Motor neuron (in vitro differentiated cells): ENCODE measurements at regions not wholly inside any gene's neighbourhood (a gene's known extent, or its start where the extent isn't known, plus 50 kb on each side); places are given as distances from the start of the nearest gene placed in this dataset.
"Not testable (repeated sequence)": the region's sequence is repeated elsewhere in the genome, so short reads cannot be mapped to it uniquely, and the experiment has no call there.

ENCODE experiments used
- ATAC-seq, 8 experiments: fragments of 200-7000 bp; cut with Tn5 transposase; replicated peaks in 6 of 8; 2 replicates each; pipeline ENCODE4 v1.8.0; 2021; ENCODE audit warnings: mild to moderate bottlenecking in 8 of 8, moderate library complexity in 8 of 8
- H3K27ac ChIP-seq, 2 donors: fragments of 250-450 bp; sonication (Bioruptor Pico); 2 replicates each; pipeline ENCODE4 v1.9.0; 2021; ENCODE audit warnings: antibody characterized with exemption in 2 of 2, mild to moderate bottlenecking in 2 of 2, moderate library complexity in 1 of 2
- H3K4me1 ChIP-seq, 2 donors: fragments of 250-450 bp; sonication (Bioruptor Pico); replicated peaks in 1 of 2; 2 replicates each; pipeline ENCODE4 v1.6.1; 2021; ENCODE audit warnings: antibody characterized with exemption in 2 of 2, mild to moderate bottlenecking in 2 of 2, moderate library complexity in 1 of 2
- H3K4me3 ChIP-seq, 5 donors: fragments of 250-450 bp; sonication (Bioruptor Pico); 2 replicates each; pipeline ENCODE4 v1.9.0; 2021; ENCODE audit warnings: antibody characterized with exemption in 5 of 5, mild to moderate bottlenecking in 5 of 5, moderate library complexity in 4 of 5
- WGBS, 10 experiments: fragments of 450-650 bp; shearing (Covaris generic); methylation state at CpG; one replicate each; pipeline ENCODE4 v1.0.0; 2022; 5-methylcytosine and 5-hydroxymethylcytosine counted together
- in situ Hi-C, 9 experiments: fragments of 400-800 bp; cut with MboI; loops; one replicate each; pipeline ENCODE4 v1.15.0; 2021; ENCODE audit warnings: low sequenced_read_pairs in 9 of 9, low pct_unique_long_range_greater_than_20kb in 2 of 9; ENCODE audit not compliant: unreplicated experiment in 9 of 9

- in situ Hi-C loops: no loop called here
- Histone ChIP-seq H3K27ac (no peak overlapping the region), H3K4me1 (peaks cover 0 to under 1% of the 10 kb centered on the region in 2 donors), H3K4me3 (no peak overlapping the region)
- ATAC-seq: peak in 2 of 8 experiments; percentile 41 to 50
- WGBS, 10 experiments: 35 to 93% (median 62%) methylated on average over 2 to 3 of the region's 3 CpGs; no CpG with 5 or more reads in 1 of the 10 experiments
Measured at GRCh38 chr6:112468359-112468758, 121.2 kb downstream of the RFPL4B start.

- Histone ChIP-seq H3K4me1 (peaks cover 0 to 10% of the 10 kb centered on the region in 2 donors), H3K27ac (no peak overlapping the region), H3K4me3 (no peak overlapping the region)
- in situ Hi-C loops: no loop called here
- no peak for ATAC-seq
- 17 to 100% (median 91%) methylated on average over 1 to 2 of the region's 2 CpGs for WGBS, 10 experiments
Measured at GRCh38 chr6:112469306-112469705, 122.2 kb downstream of the RFPL4B start.

- no peak overlapping the region for H3K27ac ChIP-seq
- no peak for ATAC-seq
- 50 to 100% (median 95%) methylated on average over 1 to 4 of the region's 4 CpGs; no CpG with 5 or more reads in 1 of the 10 experiments for WGBS, 10 experiments
- in situ Hi-C loops: no loop called here
- H3K4me1 ChIP-seq: peaks cover 4 to 16% of the 10 kb centered on the region in 2 donors
- no peak overlapping the region for H3K4me3 ChIP-seq
Measured at GRCh38 chr6:112470376-112470775, 123.2 kb downstream of the RFPL4B start.

- WGBS, 10 experiments: 78 to 100% (median 83%) methylated on average over 1 of the region's 1 CpG; no CpG with 5 or more reads in 4 of the 10 experiments
- in situ Hi-C loops: no loop called here
- Histone ChIP-seq H3K4me3 (no peak overlapping the region), H3K27ac (no peak overlapping the region), H3K4me1 (peaks cover 4 to 19% of the 10 kb centered on the region in 2 donors)
- ATAC-seq: no peak
Measured at GRCh38 chr6:112470950-112471349, 123.8 kb downstream of the RFPL4B start.

- ATAC-seq: no peak
- peaks cover 4 to 23% of the 10 kb centered on the region in 2 donors for H3K4me1 ChIP-seq
- in situ Hi-C loops: no loop called here
- no peak overlapping the region for H3K27ac ChIP-seq
- H3K4me3 ChIP-seq: no peak overlapping the region
Measured at GRCh38 chr6:112475083-112475482, 128.0 kb downstream of the RFPL4B start.

- Histone ChIP-seq H3K4me3 (no peak overlapping the region), H3K4me1 (peaks cover 4 to 23% of the 10 kb centered on the region in 2 donors), H3K27ac (no peak overlapping the region)
- in situ Hi-C loops: no loop called here
- 59 to 100% (median 89%) methylated on average over 1 to 5 of the region's 5 CpGs for WGBS, 10 experiments
- ATAC-seq: no peak
Measured at GRCh38 chr6:112477125-112477524, 130.0 kb downstream of the RFPL4B start.

- in situ Hi-C loops: no loop called here
- Histone ChIP-seq H3K4me1 (peaks cover 4 to 23% of the 10 kb centered on the region in 2 donors), H3K27ac (no peak overlapping the region), H3K4me3 (no peak overlapping the region)
- 0 to 67% (median 29%) methylated on average over 1 to 2 of the region's 2 CpGs; no CpG with 5 or more reads in 1 of the 10 experiments for WGBS, 10 experiments
- ATAC-seq: peak in 1 of 8 experiments; percentile 38
Measured at GRCh38 chr6:112478036-112478435, 130.9 kb downstream of the RFPL4B start.

GRCh38 chr6:112479975-112480374 lies 132.8 kb downstream of the RFPL4B start:
- in situ Hi-C loops, H3K4me3 ChIP-seq, H3K27ac ChIP-seq, ATAC-seq: not testable (repeated sequence)
- WGBS, 10 experiments: 83 to 100% (median 100%) methylated on average over 2 to 3 of the region's 5 CpGs; no CpG with 5 or more reads in 3 of the 10 experiments
- H3K4me1 ChIP-seq: peaks cover 4 to 11% of the 10 kb centered on the region in 2 donors

GRCh38 chr6:112480553-112480952 lies 133.4 kb downstream of the RFPL4B start:
- peaks cover 0 to 7% of the 10 kb centered on the region in 2 donors for H3K4me1 ChIP-seq
- 0 to 100% (median 63%) methylated on average over 1 of the region's 1 CpG; no CpG with 5 or more reads in 4 of the 10 experiments for WGBS, 10 experiments
- in situ Hi-C loops: no loop called here
- H3K4me3 ChIP-seq: no peak overlapping the region
- peak in 2 of 8 experiments; percentile 50 to 70 for ATAC-seq
- H3K27ac ChIP-seq: no peak overlapping the region

GRCh38 chr6:112481211-112481610 lies 134.1 kb downstream of the RFPL4B start:
- in situ Hi-C loops: no loop called here
- no peak for ATAC-seq
- H3K27ac ChIP-seq: no peak overlapping the region
- H3K4me1 ChIP-seq: peaks cover 0 to 4% of the 10 kb centered on the region in 2 donors
- WGBS, 10 experiments: 75 to 100% (median 94%) methylated on average over 1 to 2 of the region's 2 CpGs; no CpG with 5 or more reads in 2 of the 10 experiments
- no peak overlapping the region for H3K4me3 ChIP-seq

- no peak for ATAC-seq
- in situ Hi-C loops: no loop called here
- H3K27ac ChIP-seq: no peak overlapping the region
- 80 to 100% (median 92%) methylated on average over 1 to 2 of the region's 2 CpGs; no CpG with 5 or more reads in 4 of the 10 experiments for WGBS, 10 experiments
- peaks cover 0 to 5% of the 10 kb centered on the region in 2 donors for H3K4me1 ChIP-seq
- H3K4me3 ChIP-seq: no peak overlapping the region
Measured at GRCh38 chr6:112482373-112482772, 135.2 kb downstream of the RFPL4B start.

GRCh38 chr6:112485120-112485826 lies 138.1 kb downstream of the RFPL4B start:
- no peak overlapping the region for H3K27ac ChIP-seq
- H3K4me1 ChIP-seq: peaks cover 16 to 21% of the 10 kb centered on the region in 2 donors
- 4 to 85% (median 75%) methylated on average over 1 to 3 of the region's 3 CpGs for WGBS, 10 experiments
- ATAC-seq: peak in 2 of 8 experiments; percentile 60 to 67
- H3K4me3 ChIP-seq: no peak overlapping the region
- in situ Hi-C loops: no loop called here

GRCh38 chr6:112485827-112486212 lies 138.7 kb downstream of the RFPL4B start:
- in situ Hi-C loops: no loop called here
- Histone ChIP-seq H3K4me1 (peaks cover 16 to 21% of the 10 kb centered on the region in 2 donors), H3K4me3 (no peak overlapping the region), H3K27ac (no peak overlapping the region)
- 78 to 100% (median 92%) methylated on average over 1 of the region's 1 CpG; no CpG with 5 or more reads in 2 of the 10 experiments for WGBS, 10 experiments
- no peak for ATAC-seq

GRCh38 chr6:112486454-112486853 lies 139.3 kb downstream of the RFPL4B start:
- peaks cover 16 to 21% of the 10 kb centered on the region in 2 donors for H3K4me1 ChIP-seq
- WGBS, 10 experiments: 36 to 100% (median 88%) methylated on average over 1 to 3 of the region's 3 CpGs; no CpG with 5 or more reads in 1 of the 10 experiments
- no peak overlapping the region for H3K27ac ChIP-seq
- ATAC-seq: no peak
- in situ Hi-C loops: no loop called here
- no peak overlapping the region for H3K4me3 ChIP-seq
